ENCODE measurements at regions not wholly inside any gene's neighbourhood (a gene's known extent, or its start where the extent isn't known, plus 50 kb on each side); places are given as distances from the start of the nearest gene placed in this dataset.

DNA sequence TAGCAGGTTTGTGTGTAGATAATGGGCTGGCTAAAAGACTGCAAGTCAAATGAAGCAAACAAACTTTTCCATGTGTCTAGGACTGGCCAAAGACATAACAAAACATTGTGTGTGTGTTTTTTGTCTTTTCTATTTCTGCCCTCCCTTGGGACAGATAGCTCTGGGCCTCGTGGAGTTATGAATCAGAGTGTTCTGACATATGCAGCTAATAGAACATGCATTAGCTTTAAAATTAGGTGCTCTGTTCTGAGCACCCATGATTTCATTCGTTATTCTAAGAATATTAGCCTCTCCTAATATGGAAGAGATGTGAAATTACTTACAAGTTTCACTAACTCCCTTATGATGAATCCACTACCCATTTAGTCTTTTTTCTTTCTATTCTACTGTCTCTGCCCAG, 367.3 kb upstream of the PAPPA start:
- ChIA-PET POLR2A (no interaction called here), CTCF (no interaction called here)
- H3K4me1 ChIP-seq (ENCODE audit: control insufficient read depth, insufficient read depth, low read length), result no peaks in the 10 kb centered on the region
- no peak overlapping the region for H3K27ac ChIP-seq (ENCODE audit: low read length)
- H3K36me3 ChIP-seq (ENCODE audit: control insufficient read depth, insufficient read depth, low read length), result no peaks in the 10 kb centered on the region
- ATAC-seq (no peak), DNase-seq (ENCODE audit: low read depth, low spot score) (no peak)
- in situ Hi-C loops (cut with HindIII; ENCODE audit: low pct_unique_long_range_greater_than_20kb, low sequenced_read_pairs) (no loop called here), intact Hi-C loops (cut with micrococcal nuclease; ENCODE audit: unreplicated experiment) (loop anchor here (10.0 kb wide), 1 partner anchor 62 kb away; no protein-coding TSS in a partner anchor)
- no peak overlapping the region for H3K4me3 ChIP-seq (ENCODE audit: low read depth in 2 of 2, low read length in 2 of 2)
- H3K27me3 ChIP-seq (ENCODE audit: control insufficient read depth, insufficient read depth, low read length), result no peaks in the 10 kb centered on the region
- TF ChIP-seq, protein P1, sequence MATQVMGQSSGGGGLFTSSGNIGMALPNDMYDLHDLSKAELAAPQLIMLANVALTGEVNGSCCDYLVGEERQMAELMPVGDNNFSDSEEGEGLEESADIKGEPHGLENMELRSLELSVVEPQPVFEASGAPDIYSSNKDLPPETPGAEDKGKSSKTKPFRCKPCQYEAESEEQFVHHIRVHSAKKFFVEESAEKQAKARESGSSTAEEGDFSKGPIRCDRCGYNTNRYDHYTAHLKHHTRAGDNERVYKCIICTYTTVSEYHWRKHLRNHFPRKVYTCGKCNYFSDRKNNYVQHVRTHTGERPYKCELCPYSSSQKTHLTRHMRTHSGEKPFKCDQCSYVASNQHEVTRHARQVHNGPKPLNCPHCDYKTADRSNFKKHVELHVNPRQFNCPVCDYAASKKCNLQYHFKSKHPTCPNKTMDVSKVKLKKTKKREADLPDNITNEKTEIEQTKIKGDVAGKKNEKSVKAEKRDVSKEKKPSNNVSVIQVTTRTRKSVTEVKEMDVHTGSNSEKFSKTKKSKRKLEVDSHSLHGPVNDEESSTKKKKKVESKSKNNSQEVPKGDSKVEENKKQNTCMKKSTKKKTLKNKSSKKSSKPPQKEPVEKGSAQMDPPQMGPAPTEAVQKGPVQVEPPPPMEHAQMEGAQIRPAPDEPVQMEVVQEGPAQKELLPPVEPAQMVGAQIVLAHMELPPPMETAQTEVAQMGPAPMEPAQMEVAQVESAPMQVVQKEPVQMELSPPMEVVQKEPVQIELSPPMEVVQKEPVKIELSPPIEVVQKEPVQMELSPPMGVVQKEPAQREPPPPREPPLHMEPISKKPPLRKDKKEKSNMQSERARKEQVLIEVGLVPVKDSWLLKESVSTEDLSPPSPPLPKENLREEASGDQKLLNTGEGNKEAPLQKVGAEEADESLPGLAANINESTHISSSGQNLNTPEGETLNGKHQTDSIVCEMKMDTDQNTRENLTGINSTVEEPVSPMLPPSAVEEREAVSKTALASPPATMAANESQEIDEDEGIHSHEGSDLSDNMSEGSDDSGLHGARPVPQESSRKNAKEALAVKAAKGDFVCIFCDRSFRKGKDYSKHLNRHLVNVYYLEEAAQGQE (IDR thresholded peaks at IDR 0.05; ENCODE audit: insufficient read depth in 1 of 2, low read depth in 2 of 2, low read length in 1 of 2), result no peak
- TF ChIP-seq SIN3A (IDR thresholded peaks at IDR 0.05; ENCODE audit: borderline replicate concordance, insufficient read depth, low read depth, low read length), result no peak
- TF ChIP-seq, protein P2, sequence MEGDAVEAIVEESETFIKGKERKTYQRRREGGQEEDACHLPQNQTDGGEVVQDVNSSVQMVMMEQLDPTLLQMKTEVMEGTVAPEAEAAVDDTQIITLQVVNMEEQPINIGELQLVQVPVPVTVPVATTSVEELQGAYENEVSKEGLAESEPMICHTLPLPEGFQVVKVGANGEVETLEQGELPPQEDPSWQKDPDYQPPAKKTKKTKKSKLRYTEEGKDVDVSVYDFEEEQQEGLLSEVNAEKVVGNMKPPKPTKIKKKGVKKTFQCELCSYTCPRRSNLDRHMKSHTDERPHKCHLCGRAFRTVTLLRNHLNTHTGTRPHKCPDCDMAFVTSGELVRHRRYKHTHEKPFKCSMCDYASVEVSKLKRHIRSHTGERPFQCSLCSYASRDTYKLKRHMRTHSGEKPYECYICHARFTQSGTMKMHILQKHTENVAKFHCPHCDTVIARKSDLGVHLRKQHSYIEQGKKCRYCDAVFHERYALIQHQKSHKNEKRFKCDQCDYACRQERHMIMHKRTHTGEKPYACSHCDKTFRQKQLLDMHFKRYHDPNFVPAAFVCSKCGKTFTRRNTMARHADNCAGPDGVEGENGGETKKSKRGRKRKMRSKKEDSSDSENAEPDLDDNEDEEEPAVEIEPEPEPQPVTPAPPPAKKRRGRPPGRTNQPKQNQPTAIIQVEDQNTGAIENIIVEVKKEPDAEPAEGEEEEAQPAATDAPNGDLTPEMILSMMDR (IDR thresholded peaks at IDR 0.05), result no peak
- TF ChIP-seq TCF7L2 (IDR thresholded peaks at IDR 0.05; ENCODE audit: low read depth, low read length), result no peak
- no peaks in the 10 kb centered on the region for H3K9me3 ChIP-seq (ENCODE audit: control insufficient read depth, insufficient read depth, low read depth, low read length)
- no TSS peak for BruUV-seq (replicated peaks)

DNA sequence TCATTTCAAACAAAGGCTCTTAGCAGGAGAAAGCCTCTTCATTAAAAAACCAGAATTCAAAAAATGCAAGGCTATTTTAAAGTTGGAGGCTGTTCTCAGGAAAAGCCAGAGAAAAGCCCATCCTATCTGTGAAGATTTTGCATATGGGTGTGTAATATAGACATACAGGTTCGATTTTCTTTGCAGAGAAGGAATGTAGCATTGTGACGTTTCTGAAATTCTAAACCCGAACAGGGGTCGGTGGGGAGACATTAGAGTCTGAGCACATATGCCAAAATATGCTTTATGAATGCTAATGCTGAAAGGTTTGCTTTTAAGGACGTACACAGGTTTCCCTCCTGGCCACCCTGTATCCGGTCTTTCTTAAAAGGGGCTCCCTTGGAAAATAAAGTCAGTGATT, 363.1 kb upstream of the PAPPA start:
- in situ Hi-C loops (cut with HindIII; ENCODE audit: low pct_unique_long_range_greater_than_20kb, low sequenced_read_pairs) (no loop called here), intact Hi-C loops (cut with micrococcal nuclease; ENCODE audit: unreplicated experiment) (no loop called here)
- H3K27ac ChIP-seq (ENCODE audit: low read length), result no peak overlapping the region
- H3K4me1 ChIP-seq (ENCODE audit: control insufficient read depth, insufficient read depth, low read length), result no peaks in the 10 kb centered on the region
- ATAC-seq, result no peak
- TF ChIP-seq, protein P1 (IDR thresholded peaks at IDR 0.05; ENCODE audit: insufficient read depth in 1 of 2, low read depth in 2 of 2, low read length in 1 of 2), result no peak
- TF ChIP-seq SIN3A (IDR thresholded peaks at IDR 0.05; ENCODE audit: borderline replicate concordance, insufficient read depth, low read depth, low read length) (no peak), TCF7L2 (IDR thresholded peaks at IDR 0.05; ENCODE audit: low read depth, low read length) (no peak), POLR2AphosphoS5 (IDR thresholded peaks at IDR 0.05; ENCODE audit: low read depth, low read length) (no peak)
- TF ChIP-seq, protein P2 (IDR thresholded peaks at IDR 0.05), result no peak
- CTCF ChIA-PET, result no interaction called here
- H3K27me3 ChIP-seq (ENCODE audit: control insufficient read depth, insufficient read depth, low read length), result no peaks in the 10 kb centered on the region
- no peak overlapping the region for H3K4me3 ChIP-seq (ENCODE audit: low read depth in 2 of 2, low read length in 2 of 2)
- H3K9me3 ChIP-seq (ENCODE audit: control insufficient read depth, insufficient read depth, low read depth, low read length), result no peaks in the 10 kb centered on the region
- H3K36me3 ChIP-seq (ENCODE audit: control insufficient read depth, insufficient read depth, low read length), result no peaks in the 10 kb centered on the region
- DNase-seq (ENCODE audit: low read depth, low spot score), result no peak
- BruUV-seq (replicated peaks), result no TSS peak
- POLR2A ChIA-PET, result no interaction called here
